DMS153 treated with DMSO at 0.1 percent for 48 hours (cell line): ENCODE measurements at regions not wholly inside any gene's neighbourhood (a gene's known extent, or its start where the extent isn't known, plus 50 kb on each side); places are given as distances from the start of the nearest gene placed in this dataset.
"Not testable (repeated sequence)": the region's sequence is repeated elsewhere in the genome, so short reads cannot be mapped to it uniquely, and the experiment has no call there.

ENCODE experiments used
- DNase-seq: peaks from one replicate; lab custom pipeline; 2025; ENCODE audit not compliant: unreplicated experiment; lab: John Stamatoyannopoulos, UW

- DNase-seq = no peak
Observed at GRCh38 chr6:121682666-121683065, 247.2 kb downstream of the GJA1 start.

DNA sequence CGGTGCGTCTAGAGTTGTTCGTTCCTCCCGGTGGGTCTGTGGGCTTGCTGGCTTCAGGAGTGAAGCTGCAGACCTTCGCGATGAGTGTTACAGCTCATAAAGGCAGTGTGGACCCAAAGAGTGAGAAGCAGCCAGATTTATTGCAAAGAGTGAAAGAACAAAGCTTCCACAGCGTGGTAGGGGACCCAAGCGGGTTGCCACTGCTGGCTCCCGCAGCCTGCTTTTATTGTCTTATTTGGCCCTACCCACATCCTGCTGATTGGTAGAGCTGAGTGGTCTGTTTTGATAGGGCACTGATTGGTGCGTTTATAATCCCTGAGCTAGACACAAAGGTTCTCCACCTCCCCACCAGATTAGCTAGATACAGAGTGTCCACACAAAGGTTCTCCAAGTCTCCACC, 250.4 kb downstream of the GJA1 start:
- not testable (repeated sequence) for DNase-seq

GRCh38 chr6:121686611-121687023, 251.2 kb downstream of the GJA1 start:
- DNase-seq = no peak

DNA sequence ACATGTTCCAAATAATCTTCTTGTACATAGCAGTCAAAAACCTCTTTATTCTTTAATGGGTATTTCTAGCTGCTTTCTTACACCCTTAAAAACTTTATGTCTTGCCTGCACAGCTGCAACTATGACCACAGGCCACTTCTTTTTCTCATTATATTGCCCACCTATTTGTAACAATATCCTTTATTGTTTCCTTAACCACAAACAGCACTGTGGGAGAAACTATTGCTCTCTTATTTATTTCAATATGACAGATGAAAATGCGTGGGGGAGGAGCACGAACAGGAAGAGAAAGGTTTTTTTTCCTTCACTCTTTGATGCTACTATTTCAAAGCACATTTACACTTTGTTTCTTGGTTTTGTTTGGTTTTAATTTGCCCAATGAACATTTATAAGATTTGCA, 253.5 kb downstream of the GJA1 start:
- DNase-seq = no peak

- DNase-seq = no peak
Observed at GRCh38 chr6:121691126-121691551, 255.7 kb downstream of the GJA1 start.

DNA sequence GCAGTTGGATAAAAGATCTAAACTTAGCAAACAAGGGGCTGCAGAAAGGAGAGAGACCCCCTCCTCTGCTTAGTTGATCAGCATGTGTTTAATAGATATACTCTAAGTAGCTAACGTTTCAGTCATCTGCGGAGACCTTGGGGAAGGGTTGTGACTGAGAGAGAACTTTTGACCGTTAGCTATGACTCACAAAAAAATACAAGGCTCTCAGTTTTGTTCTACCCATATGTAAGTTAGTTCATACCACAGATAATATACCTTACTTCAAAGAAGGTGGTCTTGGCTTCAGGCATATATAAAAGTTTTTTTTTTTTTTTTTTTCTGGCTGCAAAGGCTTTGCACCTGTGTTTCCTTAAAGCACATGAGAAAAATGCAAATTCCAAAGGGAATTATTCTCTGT, 258.9 kb downstream of the GJA1 start:
- DNase-seq = no peak

GRCh38 chr6:121694801-121695251, 259.4 kb downstream of the GJA1 start:
- DNase-seq = no peak

GRCh38 chr6:121695329-121695728, 259.9 kb downstream of the GJA1 start:
- DNase-seq = no peak

DNA sequence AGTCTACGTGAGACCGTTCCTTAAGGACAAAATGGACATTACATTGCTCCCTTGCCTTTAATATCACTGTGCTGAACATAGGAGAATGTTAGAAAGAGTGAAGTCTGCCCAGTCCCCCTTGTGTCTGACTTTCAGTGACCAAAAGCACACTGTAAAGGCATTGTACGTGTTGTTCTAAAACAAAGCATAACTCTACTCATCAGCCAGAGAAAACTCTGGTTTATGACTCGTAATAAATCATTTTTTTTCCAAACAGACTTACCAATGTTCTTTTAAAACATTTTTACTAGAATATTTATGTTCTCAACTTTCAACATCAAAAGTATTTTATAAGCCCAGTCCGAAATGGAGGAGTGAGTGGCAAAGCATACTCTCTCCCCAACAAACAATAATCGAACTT, 262.5 kb downstream of the GJA1 start:
- no peak for DNase-seq

- DNase-seq = no peak
Observed at GRCh38 chr6:121698617-121699016, 263.2 kb downstream of the GJA1 start.

GRCh38 chr6:121703129-121703528, 267.7 kb downstream of the GJA1 start:
- not testable (repeated sequence) for DNase-seq

GRCh38 chr6:121711472-121711871, 276.0 kb downstream of the GJA1 start:
- no peak for DNase-seq

- no peak for DNase-seq
Observed at GRCh38 chr6:121717686-121718085, 282.2 kb downstream of the GJA1 start.

- DNase-seq = not testable (repeated sequence)
Observed at GRCh38 chr6:121720867-121721266, 285.4 kb downstream of the GJA1 start.

GRCh38 chr6:121723623-121724022, 288.2 kb downstream of the GJA1 start:
- DNase-seq = no peak

GRCh38 chr6:121724576-121724975, 289.1 kb downstream of the GJA1 start:
- DNase-seq = no peak

- no peak for DNase-seq
Observed at GRCh38 chr6:121726596-121726995, 291.1 kb downstream of the GJA1 start.

- DNase-seq = no peak
Observed at GRCh38 chr6:121730616-121731015, 295.2 kb downstream of the GJA1 start.

DNA sequence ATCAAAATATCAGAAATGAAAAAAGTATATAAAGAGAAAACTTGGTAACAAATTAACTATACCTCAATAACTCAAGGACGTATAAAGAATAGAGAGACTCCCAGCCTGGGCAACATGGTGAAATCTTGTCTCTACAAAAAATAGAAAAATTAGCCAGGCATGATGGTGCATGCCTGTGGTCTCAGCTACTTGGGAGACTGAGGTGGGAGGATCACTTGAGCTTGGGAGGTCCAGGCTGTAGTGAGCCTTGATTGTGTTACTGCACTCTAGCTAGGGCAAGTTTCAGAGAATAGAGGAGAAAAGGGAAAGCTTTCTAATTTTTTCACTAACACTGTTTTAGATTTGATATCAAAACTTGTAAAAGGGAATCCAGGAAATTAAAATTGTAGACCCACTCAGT, 295.9 kb downstream of the GJA1 start:
- DNase-seq = no peak

- no peak for DNase-seq
Observed at GRCh38 chr6:121732641-121733040, 297.2 kb downstream of the GJA1 start.

GRCh38 chr6:121733234-121733633, 297.8 kb downstream of the GJA1 start:
- no peak for DNase-seq

DNA sequence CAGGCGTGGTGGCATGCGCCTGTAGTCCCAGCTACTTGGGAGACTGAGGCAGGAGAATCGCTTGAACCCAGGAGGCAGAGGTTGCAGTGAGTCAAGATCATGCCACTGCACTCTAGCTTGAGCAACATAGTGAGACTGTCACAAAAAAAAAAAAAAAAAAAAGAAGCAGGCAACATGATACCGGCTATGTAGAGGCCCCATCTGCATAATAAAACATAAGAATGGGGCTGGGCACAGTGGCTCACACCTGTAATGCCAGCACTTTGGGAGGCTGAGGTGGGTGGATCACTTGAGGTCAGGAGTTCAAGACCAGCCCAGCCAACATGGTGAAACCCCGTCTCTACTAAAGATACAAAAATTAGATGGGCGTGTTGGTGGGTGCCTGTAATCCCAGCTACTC, 304.7 kb downstream of the GJA1 start:
- not testable (repeated sequence) for DNase-seq

- DNase-seq = no peak
Observed at GRCh38 chr6:121743691-121744090, 308.2 kb downstream of the GJA1 start.

DNA sequence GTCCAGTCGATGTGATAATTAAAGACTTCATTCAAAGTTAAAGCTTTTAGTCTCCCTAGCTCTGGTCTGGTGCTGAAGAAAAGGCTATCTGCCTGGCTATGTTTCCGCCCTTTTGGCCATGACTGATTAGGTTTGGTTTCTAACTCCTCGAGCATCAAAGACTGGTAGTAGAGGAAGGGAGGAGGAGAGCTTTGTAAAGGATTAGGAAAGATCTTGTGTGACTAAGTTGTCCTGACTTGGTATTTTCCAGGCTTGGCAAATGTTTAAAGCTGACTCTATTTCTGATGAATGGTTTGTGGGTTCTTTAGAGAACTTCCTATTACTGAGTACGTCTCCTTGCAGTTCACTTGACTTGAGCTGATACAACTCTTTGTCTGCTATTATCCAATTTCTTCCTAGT, 312.9 kb downstream of the GJA1 start:
- no peak for DNase-seq
